Neural progenitor cell (in vitro differentiated cells): ENCODE measurements at regions not wholly inside any gene's neighbourhood (a gene's known extent, or its start where the extent isn't known, plus 50 kb on each side); places are given as distances from the start of the nearest gene placed in this dataset.

Source experiments
- CTCF ChIP-seq: fragments of 200-600 bp; sonication (generic); IDR thresholded peaks from 2 replicates; pipeline ENCODE4 v1.5.1; 2017; ENCODE audit warnings: antibody characterized with exemption, mild to moderate bottlenecking
- EZH2 ChIP-seq: fragments of 200-600 bp; sonication (generic); IDR thresholded peaks from 2 replicates; pipeline ENCODE4 v1.6.1; 2017; ENCODE audit warnings: antibody characterized with exemption, mild to moderate bottlenecking, moderate library complexity

DNA sequence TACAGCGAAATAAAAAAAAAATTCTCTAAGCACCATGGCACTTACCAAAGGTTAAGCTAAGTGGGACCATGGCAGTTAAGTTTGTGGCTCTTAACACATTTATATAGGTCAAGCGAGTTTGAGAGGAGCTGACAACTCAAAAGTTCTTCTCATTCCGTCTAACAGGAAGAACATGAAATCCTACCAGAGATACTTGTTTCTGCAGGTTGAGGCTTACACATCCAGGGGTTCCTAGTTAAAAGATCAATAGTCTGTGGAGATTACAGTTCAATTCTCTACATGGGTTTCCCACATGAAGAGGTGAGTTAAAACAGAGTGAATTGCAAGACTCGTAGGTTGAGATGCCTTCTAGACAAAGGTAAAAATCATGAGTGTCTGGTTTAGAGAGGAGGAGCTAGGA is 142.6 kb downstream of the EMP1 start:
- TF ChIP-seq CTCF (no peak), EZH2 (no peak)
